ENCODE measurements at regions not wholly inside any gene's neighbourhood (a gene's known extent, or its start where the extent isn't known, plus 50 kb on each side); places are given as distances from the start of the nearest gene placed in this dataset.

GRCh38 chr2:144659731-144660275 lies 139.9 kb upstream of the ZEB2 start:
- TF ChIP-seq CTCF (conservative IDR thresholded peaks at IDR 0.05 in 1 of 2, IDR thresholded peaks at IDR 0.05 in 1 of 2; ENCODE audit: low read depth in 1 of 2, low read length in 2 of 2), result no peak
- no peak for TF ChIP-seq EZH2 (IDR thresholded peaks at IDR 0.05; ENCODE audit: low read length, missing control alignments)

All from fibroblast of lung (primary cell).